ENCODE measurements at regions not wholly inside any gene's neighbourhood (a gene's known extent, or its start where the extent isn't known, plus 50 kb on each side); places are given as distances from the start of the nearest gene placed in this dataset.

DNA sequence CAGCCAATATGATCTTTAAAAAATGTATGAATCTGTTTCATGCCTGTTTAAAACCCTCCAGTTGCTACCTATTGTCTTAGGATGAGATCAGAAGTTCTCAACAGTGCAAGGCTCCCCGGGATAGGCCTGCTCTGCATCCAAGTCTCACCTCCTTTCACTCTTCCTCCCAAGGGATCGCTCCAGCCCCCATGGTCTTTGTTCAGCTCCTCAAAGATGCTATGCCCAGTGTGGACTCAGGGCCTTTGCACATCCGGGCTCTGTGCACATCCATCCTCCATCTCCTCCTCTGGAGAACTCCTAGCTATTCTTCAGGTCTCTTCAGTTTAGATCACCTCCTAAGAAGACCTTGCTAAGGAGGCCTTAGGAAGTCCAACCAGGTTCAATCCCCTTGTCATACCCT, 82.7 kb upstream of the LEP start:
- no peak for TF ChIP-seq POLR2A (IDR thresholded peaks at IDR 0.05)
- TF ChIP-seq, protein P1, sequence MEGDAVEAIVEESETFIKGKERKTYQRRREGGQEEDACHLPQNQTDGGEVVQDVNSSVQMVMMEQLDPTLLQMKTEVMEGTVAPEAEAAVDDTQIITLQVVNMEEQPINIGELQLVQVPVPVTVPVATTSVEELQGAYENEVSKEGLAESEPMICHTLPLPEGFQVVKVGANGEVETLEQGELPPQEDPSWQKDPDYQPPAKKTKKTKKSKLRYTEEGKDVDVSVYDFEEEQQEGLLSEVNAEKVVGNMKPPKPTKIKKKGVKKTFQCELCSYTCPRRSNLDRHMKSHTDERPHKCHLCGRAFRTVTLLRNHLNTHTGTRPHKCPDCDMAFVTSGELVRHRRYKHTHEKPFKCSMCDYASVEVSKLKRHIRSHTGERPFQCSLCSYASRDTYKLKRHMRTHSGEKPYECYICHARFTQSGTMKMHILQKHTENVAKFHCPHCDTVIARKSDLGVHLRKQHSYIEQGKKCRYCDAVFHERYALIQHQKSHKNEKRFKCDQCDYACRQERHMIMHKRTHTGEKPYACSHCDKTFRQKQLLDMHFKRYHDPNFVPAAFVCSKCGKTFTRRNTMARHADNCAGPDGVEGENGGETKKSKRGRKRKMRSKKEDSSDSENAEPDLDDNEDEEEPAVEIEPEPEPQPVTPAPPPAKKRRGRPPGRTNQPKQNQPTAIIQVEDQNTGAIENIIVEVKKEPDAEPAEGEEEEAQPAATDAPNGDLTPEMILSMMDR (IDR thresholded peaks at IDR 0.05) = no peak

All from heart left ventricle (tissue), 13 donors.